GM19438 (cell line): ENCODE measurements at regions not wholly inside any gene's neighbourhood (a gene's known extent, or its start where the extent isn't known, plus 50 kb on each side); places are given as distances from the start of the nearest gene placed in this dataset.

ENCODE experiments used
- ATAC-seq: cut with Tn5 transposase; IDR thresholded peaks from one replicate; pipeline ENCODE4 v1.9.1; 2021; ENCODE audit warnings: low read depth; ENCODE audit not compliant: unreplicated experiment

- ATAC-seq, result no peak
These were observed 137.0 kb upstream of the TNFAIP3 start for GRCh38 chr6:137729866-137730629.

GRCh38 chr6:137731600-137731959 lies 135.5 kb upstream of the TNFAIP3 start:
- ATAC-seq, result no peak

- no peak for ATAC-seq
These were observed 135.0 kb upstream of the TNFAIP3 start for GRCh38 chr6:137731960-137732616.

- ATAC-seq, result no peak
These were observed 133.7 kb upstream of the TNFAIP3 start for GRCh38 chr6:137733372-137733771.

- ATAC-seq, result no peak
These were observed 132.8 kb upstream of the TNFAIP3 start for GRCh38 chr6:137734005-137734874.

GRCh38 chr6:137734875-137735182 lies 132.2 kb upstream of the TNFAIP3 start:
- ATAC-seq, result no peak

GRCh38 chr6:137736048-137736818 lies 130.8 kb upstream of the TNFAIP3 start:
- ATAC-seq, result no peak

GRCh38 chr6:137736911-137737310 lies 130.1 kb upstream of the TNFAIP3 start:
- ATAC-seq, result no peak

- ATAC-seq, result no peak
These were observed 129.0 kb upstream of the TNFAIP3 start for GRCh38 chr6:137737836-137738596.

- no peak for ATAC-seq
These were observed 128.0 kb upstream of the TNFAIP3 start for GRCh38 chr6:137738931-137739504.

- ATAC-seq, result no peak
These were observed 127.5 kb upstream of the TNFAIP3 start for GRCh38 chr6:137739544-137739943.

- ATAC-seq, result no peak
These were observed 126.8 kb upstream of the TNFAIP3 start for GRCh38 chr6:137740091-137740755.

- ATAC-seq, result no peak
These were observed 125.9 kb upstream of the TNFAIP3 start for GRCh38 chr6:137740967-137741761.

- ATAC-seq, result no peak
These were observed 123.6 kb upstream of the TNFAIP3 start for GRCh38 chr6:137743493-137743892.

GRCh38 chr6:137744877-137745276 lies 122.2 kb upstream of the TNFAIP3 start:
- ATAC-seq, result peak; percentile 72

GRCh38 chr6:137745321-137745720 lies 121.7 kb upstream of the TNFAIP3 start:
- no peak for ATAC-seq

- ATAC-seq, result no peak
These were observed 120.8 kb upstream of the TNFAIP3 start for GRCh38 chr6:137746264-137746663.

- ATAC-seq, result no peak
These were observed 117.3 kb upstream of the TNFAIP3 start for GRCh38 chr6:137749696-137750211.
